NCI-H82 treated with DMSO at 0.1 percent for 48 hours (cell line): ENCODE measurements at regions not wholly inside any gene's neighbourhood (a gene's known extent, or its start where the extent isn't known, plus 50 kb on each side); places are given as distances from the start of the nearest gene placed in this dataset.
"Not testable (repeated sequence)": the region's sequence is repeated elsewhere in the genome, so short reads cannot be mapped to it uniquely, and the experiment has no call there.

Experiments
- DNase-seq: peaks from one replicate; lab custom pipeline; 2025; ENCODE audit not compliant: unreplicated experiment; lab: John Stamatoyannopoulos, UW

DNA sequence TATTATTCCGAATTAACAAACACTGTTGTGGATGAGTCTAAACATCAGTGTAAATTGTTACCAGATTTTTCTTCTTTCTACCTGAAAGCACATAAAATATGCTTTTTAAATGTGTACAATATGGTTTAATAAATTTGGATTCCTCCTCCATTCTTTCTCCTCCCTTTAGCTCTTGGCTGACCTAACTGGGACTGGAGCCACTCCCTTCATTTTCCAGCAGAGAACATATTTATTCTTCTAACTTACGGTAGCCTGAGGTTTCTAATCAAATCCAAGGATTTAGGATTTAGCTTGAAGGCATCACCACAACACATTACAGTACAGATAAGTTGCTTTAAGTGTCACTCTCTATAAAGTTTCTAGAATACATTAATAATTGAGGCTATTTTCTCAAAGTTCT is 88.2 kb upstream of the SEMA3C start:
- no peak for DNase-seq

DNA sequence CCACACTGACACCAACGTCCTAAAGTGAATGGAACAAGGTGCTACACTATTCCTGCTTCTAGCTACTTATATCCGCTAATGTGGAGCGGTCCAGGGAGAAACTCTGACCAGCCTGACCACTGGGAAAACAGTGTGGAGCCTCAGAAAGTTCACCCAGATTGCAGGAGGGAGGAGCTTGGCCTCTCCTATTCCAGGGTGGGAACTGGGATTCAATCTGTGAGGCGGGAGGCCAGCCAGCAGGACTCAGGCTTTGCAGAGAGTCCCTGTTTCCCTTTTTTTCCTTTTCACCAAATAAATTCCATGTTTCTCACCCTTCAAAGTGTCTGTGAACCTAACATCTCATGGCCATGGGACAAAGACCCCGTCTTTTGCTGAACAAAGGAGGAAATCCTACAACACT is 86.4 kb upstream of the SEMA3C start:
- DNase-seq, result no peak

DNA sequence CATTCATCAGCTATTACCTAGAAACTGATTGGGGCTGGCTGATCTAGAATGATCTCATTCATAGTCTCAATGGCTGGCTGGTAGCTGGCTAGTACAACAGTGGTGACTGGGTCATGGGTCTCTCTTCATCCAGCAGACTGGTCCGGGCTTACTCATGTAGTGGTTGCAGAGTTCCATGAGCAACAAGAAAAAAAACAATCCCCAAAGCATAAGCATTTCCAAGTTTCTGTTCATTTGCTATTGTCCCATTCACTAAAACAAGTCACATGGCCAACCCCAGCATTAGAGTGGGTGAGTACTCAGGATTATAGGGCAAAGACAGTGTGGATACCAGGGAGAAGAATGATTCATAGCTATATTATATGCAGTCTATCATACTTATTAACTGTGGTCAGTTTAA is 85.2 kb upstream of the SEMA3C start:
- no peak for DNase-seq

DNA sequence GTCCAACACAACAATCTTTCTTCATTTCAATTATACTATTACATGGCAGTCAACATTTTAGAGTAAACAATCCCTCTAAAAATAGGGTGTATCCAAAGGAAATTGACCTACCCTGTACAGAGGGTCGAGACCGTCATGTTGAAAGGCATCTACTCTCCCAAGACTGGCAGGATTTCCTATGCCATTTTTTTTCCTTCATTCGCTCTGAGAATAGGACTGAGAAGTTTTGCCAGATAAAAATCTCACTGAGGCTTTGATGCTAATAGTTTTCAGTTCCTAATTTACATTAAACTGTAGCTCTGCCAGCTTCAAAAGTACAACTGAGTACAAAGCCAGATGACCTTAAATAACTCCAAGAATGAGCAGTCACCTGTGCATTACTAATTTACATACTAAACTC is 84.5 kb upstream of the SEMA3C start:
- no peak for DNase-seq

DNA sequence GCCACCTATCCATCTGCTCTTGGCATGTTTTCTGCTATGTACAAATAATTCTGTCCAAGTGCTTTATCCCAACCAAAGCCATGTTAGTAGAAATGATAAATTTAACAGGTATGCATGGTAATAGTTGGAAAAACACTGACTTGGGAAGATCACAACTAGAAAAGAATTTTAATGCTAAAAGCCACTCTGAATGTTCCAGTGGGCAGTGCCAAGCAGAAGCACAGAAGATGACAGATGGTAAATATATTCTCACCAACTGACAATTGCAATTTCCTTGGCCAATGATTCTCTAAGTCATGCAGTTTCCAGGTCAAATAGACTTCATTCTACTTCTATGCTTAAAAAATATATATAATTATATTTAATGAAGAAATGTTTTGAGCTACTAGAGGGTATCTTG is 83.6 kb upstream of the SEMA3C start:
- DNase-seq, result no peak

DNA sequence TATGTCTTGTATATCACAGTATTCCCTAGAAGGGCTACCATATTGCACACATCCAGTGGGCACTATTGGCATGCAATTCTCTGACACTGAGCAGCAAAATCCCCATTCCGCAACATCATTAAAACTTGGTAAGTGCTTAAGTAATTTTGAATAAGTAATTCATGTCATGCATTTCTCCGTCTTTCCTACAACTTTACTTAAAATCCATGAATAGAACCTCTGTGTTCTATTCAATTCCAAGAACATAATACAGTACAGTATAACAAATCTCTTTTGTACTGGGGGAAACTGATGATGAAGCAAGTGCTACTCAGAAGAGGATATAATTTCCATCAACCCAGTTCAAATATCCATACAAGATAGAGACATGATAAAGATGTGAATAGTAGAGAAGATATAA is 80.9 kb upstream of the SEMA3C start:
- DNase-seq, result no peak

DNA sequence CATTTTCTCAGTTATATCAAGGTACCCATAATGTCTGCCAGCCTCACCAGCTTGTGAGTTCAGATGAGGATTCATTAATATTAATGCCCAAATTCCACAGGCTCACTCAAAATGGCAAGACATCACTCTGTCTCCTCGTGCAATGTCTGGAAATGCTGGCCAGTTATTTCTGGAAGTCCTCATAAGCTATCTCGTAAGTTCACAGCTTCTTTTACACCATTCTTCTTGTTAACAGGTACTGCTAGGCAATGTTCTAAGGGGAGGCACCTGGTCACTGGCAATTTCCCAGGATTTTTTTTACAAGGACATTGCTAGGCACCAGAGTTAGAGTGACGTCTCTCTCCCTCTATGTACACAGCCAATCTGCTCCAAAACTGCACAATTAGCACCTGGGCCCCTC is 80.2 kb upstream of the SEMA3C start:
- DNase-seq, result no peak

DNA sequence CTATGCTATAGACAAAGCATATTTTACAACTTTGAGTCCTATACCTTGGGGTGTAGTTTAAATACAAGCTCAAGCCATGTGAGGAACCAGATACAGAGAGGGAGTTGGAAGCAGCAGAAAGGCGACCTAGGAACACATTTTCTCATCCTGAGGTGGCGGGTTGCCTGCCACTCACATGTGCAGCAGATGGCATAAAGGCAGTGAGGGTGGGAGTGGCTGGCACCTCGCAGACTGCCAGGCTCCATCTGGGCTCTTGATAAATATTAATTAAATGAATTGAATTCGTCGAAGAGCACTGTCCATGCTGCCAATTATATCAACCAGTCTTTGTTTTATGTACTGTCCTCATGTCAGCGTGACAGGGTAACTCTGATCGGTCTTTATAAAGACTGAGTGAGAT is 79.0 kb upstream of the SEMA3C start:
- no peak for DNase-seq

DNA sequence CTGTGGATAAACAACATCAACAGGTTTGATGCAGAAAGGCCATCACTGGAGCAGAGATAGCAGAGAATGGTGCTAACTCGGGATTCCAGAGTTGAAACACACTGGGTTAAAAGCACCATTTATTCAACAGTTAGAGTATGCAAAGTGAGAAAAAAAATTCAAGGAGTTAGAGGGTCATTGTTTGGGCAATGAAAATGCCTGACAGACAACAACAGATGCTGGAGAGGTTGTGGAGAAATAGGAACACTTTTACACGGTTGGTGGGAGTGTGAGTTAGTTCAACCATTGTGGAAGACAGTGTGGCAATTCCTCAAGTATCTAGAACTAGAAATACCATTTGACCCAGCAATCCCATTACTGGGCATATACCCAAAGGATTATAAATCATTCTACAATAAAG is 77.4 kb upstream of the SEMA3C start:
- not testable (repeated sequence) for DNase-seq

DNA sequence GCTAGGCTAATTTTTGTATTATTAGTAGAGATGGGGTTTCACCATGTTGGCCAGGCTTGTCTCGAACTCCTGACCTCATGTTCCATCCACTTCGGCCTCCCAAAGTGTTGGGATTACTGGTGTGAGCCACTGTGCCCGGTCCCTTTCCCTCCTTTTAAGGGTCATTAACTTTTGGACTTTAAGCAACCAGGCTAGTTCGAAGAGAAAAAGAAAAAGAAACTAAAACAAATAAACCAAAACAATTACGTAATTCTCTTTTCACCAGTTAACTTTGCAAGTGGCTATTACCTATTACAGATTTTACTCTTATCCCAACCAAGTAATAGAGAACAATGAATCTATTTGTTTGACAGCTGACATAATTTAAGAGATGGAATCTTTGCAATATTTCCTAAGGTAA is 72.8 kb upstream of the SEMA3C start:
- DNase-seq, result no peak

DNA sequence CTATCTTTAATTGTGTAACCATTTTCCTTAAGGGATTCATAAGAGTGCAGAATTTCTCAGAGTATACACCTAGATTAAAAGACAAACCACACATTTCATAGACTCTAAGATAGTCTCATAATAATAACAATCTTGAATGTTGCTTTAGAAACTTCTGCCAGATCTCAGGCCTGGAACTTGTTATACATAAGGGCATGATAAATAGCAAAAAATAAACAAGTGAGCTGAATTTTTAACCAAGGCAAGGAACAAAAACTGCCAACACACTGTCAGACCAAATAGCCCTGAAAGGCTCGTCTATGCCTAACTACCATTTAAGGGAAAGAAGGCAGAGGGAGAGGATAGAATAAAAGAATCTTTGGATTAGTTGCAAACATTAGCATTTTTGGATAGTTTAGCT is 65.8 kb upstream of the SEMA3C start:
- DNase-seq, result no peak

DNA sequence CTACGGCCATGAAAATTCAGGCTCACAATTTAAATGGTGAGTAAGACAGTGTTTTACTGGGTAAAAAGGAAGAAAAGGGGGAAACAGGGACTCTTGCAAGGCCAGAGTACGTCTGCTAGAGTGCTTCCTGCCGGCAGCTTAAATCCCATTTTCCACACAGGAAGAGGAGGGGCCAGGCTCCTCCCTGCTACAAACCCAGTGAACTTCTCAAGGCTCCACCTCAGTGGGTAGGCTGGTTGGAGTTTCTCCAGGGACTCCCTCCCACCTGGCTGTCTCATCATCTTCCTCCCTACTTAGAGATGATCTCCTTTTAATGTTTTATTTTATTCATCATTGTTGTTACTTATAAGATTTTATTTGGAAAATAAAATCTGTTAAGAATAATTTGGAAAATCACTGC is 62.6 kb upstream of the SEMA3C start:
- DNase-seq, result no peak

DNA sequence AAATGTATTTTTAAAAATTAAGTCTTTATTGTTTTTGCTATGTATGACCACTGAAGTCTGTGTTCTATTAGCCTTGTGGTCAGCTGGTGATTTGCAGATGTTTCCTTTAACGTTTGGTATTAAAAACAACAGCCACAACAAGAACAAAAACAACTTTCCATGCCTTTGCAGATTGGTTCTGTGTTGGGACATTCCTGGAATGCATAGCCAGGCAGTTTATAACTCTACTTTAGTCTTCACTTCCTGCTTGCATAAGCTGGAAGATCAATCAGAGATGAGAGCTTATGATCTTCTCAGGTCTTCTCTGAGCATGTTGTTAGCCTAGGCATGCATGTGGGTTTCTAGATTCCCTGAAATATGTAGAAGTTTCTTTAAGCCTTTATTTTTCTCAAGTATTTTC is 58.9 kb upstream of the SEMA3C start:
- DNase-seq, result no peak

DNA sequence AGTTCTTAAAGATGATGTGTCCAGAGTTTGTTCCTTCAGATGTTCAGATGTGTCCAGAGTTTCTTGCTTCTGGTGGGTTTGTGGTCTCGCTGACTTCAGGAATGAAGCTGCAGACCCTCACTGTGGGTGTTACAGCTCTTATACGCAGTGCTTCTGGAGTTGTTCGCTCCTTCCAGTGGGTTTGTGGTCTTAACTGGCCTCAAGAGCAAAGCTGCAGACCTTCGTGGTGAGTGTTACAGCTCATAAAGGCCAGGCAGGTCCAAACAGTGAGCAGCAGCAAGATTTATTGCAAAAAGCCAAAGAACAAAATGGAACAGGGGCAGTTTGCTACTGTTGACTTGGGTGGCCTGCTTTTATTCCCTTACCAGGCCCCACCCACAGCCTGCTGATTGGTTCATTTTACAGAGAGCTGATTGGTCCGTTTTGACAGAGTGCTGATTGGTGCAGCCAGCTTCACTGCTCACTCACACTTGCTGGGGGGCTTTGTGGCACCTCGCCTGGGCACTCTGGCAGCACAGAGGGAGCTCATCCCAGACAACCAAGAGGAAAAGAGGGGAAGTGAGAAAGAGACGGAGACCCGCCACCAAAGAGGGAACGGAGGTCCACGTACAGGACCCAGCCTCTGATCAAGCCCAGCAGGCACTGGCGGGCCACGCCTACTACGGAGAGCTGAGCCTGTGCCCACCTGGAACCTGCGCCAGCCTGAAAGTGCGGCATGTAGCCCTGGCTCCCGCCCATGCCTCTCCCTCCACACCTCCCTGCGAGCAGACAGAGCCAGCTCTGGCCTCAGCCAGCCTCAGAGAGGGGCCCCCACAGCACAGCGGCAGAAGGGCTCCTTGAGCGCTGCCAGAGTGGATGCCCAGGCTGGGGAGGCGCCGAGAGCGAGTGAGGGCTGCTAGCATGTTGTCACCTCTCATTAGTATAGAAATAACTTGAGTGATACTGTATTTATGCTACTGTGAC is 55.8 kb upstream of the SEMA3C start:
- DNase-seq, result no peak

DNA sequence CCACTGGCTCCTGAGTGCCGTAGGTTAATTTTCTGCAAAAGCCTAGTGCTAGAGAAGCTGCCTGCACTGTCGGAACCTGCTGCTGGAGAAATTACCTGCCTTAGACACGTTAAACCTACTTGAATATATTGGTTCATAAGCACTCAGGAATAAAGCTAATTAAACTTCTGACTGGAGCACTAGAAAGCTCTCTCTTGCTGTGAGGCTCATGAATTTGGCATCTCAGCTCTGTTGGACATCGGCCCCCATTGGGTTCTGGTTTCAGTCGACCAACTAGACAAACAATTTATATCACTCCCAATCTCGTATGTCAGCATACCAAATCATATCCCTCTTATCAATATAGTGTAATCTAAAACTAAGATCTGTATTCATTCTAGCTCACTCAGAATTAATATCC is 52.4 kb upstream of the SEMA3C start:
- DNase-seq, result no peak
